Hepatocyte (in vitro differentiated cells): ENCODE measurements at regions not wholly inside any gene's neighbourhood (a gene's known extent, or its start where the extent isn't known, plus 50 kb on each side); places are given as distances from the start of the nearest gene placed in this dataset.

ENCODE experiments used
- DNase-seq: peaks from one replicate; pipeline ENCODE4 v3.0.0-alpha.2; 2016; ENCODE audit warnings: low spot score
- H2AFZ ChIP-seq: fragments of 200-600 bp; sonication (generic); 2 replicates; pipeline ENCODE4 v1.6.0; 2016; ENCODE audit warnings: antibody characterized with exemption, mild to moderate bottlenecking
- H3K27ac ChIP-seq: fragments of 200-600 bp; sonication (generic); 2 replicates; pipeline ENCODE4 v1.5.1; 2016; ENCODE audit warnings: mild to moderate bottlenecking
- H3K27me3 ChIP-seq: fragments of 200-600 bp; sonication (generic); 2 replicates; pipeline ENCODE4 v1.6.1; 2016
- H3K36me3 ChIP-seq: fragments of 200-600 bp; sonication (generic); replicated peaks from 2 replicates; pipeline ENCODE4 v1.5.1; 2016; ENCODE audit warnings: low read depth; ENCODE audit not compliant: insufficient read depth
- H3K4me1 ChIP-seq: fragments of 200-600 bp; sonication (generic); 2 replicates; pipeline ENCODE4 v1.5.1; 2016; ENCODE audit warnings: mild to moderate bottlenecking, moderate library complexity; ENCODE audit not compliant: insufficient read depth
- H3K4me2 ChIP-seq: fragments of 200-600 bp; sonication (generic); 2 replicates; pipeline ENCODE4 v1.6.0; 2016
- H3K4me3 ChIP-seq: fragments of 200-600 bp; sonication (generic); 2 replicates; pipeline ENCODE4 v1.5.1; 2016; ENCODE audit warnings: mild to moderate bottlenecking
- H3K79me2 ChIP-seq: fragments of 200-600 bp; sonication (generic); 2 replicates; pipeline ENCODE4 v1.6.0; 2017; ENCODE audit warnings: mild to moderate bottlenecking
- H3K9me2 ChIP-seq: fragments of 200-600 bp; sonication (generic); replicated peaks from 2 replicates; pipeline ENCODE4 v1.6.0; 2017; ENCODE audit warnings: mild to moderate bottlenecking; ENCODE audit not compliant: insufficient read depth
- H3K9me3 ChIP-seq: fragments of 200-600 bp; sonication (generic); 2 replicates; pipeline ENCODE4 v1.5.1; 2016; ENCODE audit warnings: low read depth, mild to moderate bottlenecking
- H4K20me1 ChIP-seq: fragments of 200-600 bp; sonication (generic); 2 replicates; pipeline ENCODE4 v1.6.0; 2016; ENCODE audit warnings: mild to moderate bottlenecking; ENCODE audit not compliant: insufficient read depth, poor library complexity, severe bottlenecking
- CTCF ChIP-seq: fragments of 200-600 bp; sonication (generic); IDR thresholded peaks from 2 replicates; pipeline ENCODE4 v1.5.1; 2016; ENCODE audit warnings: antibody characterized with exemption, mild to moderate bottlenecking; ENCODE audit not compliant: poor library complexity
- EZH2 ChIP-seq: fragments of 200-600 bp; sonication (generic); IDR thresholded peaks from 2 replicates; pipeline ENCODE4 v1.6.1; 2016; ENCODE audit warnings: antibody characterized with exemption, mild to moderate bottlenecking, borderline replicate concordance
- EZH2phosphoT487 ChIP-seq: fragments of 200-600 bp; sonication (generic); IDR thresholded peaks from one replicate; pipeline ENCODE4 v1.6.1; 2018; ENCODE audit warnings: antibody characterized with exemption, mild to moderate bottlenecking, low read depth, moderate library complexity; ENCODE audit not compliant: unreplicated experiment, severe bottlenecking
- WGBS: methylation state at CpG from one replicate; pipeline ENCODE4 v1.1.6; 2016; ENCODE audit warnings: low lambda C conversion rate; ENCODE audit errors: missing lambda C conversion rate; 5-methylcytosine and 5-hydroxymethylcytosine counted together

GRCh38 chr3:78275420-78275852 is 1235.5 kb downstream of the ROBO2 start:
- WGBS = 90% methylated on average over 3 of the region's 3 CpGs
- H3K79me2 ChIP-seq = no peaks in the 10 kb centered on the region

GRCh38 chr3:78277220-78277619 is 1237.3 kb downstream of the ROBO2 start:
- Histone ChIP-seq H3K36me3 (no peaks in the 10 kb centered on the region), H3K4me3 (no peak overlapping the region), H3K9me3 (no peaks in the 10 kb centered on the region), H3K27me3 (no peaks in the 10 kb centered on the region), H3K4me1 (no peaks in the 10 kb centered on the region), H4K20me1 (no peaks in the 10 kb centered on the region), H3K79me2 (no peaks in the 10 kb centered on the region), H3K27ac (no peak overlapping the region), H2AFZ (no peak overlapping the region), H3K4me2 (no peak overlapping the region), H3K9me2 (no peaks in the 10 kb centered on the region)
- TF ChIP-seq EZH2 (no peak), CTCF (no peak), EZH2phosphoT487 (no peak)
- DNase-seq = no peak
- 92% methylated on average over 2 of the region's 2 CpGs for WGBS

More at GRCh38 chr3:78275420-78275852, 1235.5 kb downstream of the ROBO2 start:
- Histone ChIP-seq H3K27me3 (no peaks in the 10 kb centered on the region), H3K4me1 (no peaks in the 10 kb centered on the region), H3K36me3 (no peaks in the 10 kb centered on the region), H4K20me1 (no peaks in the 10 kb centered on the region), H3K27ac (no peak overlapping the region), H3K4me3 (no peak overlapping the region), H3K4me2 (no peak overlapping the region), H3K9me2 (no peaks in the 10 kb centered on the region), H2AFZ (no peak overlapping the region), H3K9me3 (no peaks in the 10 kb centered on the region)
- TF ChIP-seq EZH2 (no peak), EZH2phosphoT487 (no peak), CTCF (no peak)
- DNase-seq = no peak

GRCh38 chr3:78277801-78278200 is 1237.9 kb downstream of the ROBO2 start:
- Histone ChIP-seq H4K20me1 (no peaks in the 10 kb centered on the region), H3K9me3 (no peaks in the 10 kb centered on the region), H3K4me3 (no peak overlapping the region), H2AFZ (no peak overlapping the region), H3K9me2 (no peaks in the 10 kb centered on the region), H3K79me2 (no peaks in the 10 kb centered on the region), H3K27me3 (no peaks in the 10 kb centered on the region), H3K4me1 (no peaks in the 10 kb centered on the region), H3K27ac (no peak overlapping the region), H3K4me2 (no peak overlapping the region), H3K36me3 (no peaks in the 10 kb centered on the region)
- no peak for DNase-seq
- TF ChIP-seq EZH2phosphoT487 = no peak
- TF ChIP-seq CTCF = no peak
- no peak for TF ChIP-seq EZH2

DNA sequence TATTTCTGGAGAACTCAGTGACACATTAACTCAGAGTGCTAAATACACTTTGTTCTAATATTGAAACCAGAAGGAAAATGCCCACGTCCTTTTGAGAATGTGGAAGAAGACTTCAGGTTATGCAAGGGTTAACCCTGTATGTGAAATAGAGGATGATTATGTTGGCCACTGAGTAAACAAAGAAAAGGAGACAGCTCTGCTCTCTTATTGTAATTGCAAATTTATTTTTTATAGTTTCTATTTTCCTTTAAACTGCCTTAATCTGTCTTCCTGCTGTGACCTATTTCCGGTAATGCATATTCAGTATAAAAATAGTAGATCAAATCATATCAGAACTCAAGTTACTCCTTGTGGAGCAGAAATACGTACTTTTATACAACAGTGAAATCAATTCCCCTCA is 1239.2 kb downstream of the ROBO2 start:
- H3K4me2 ChIP-seq = no peak overlapping the region
- WGBS = 90% methylated on average over 3 of the region's 3 CpGs
- H3K4me3 ChIP-seq = no peak overlapping the region
- H3K9me3 ChIP-seq = no peaks in the 10 kb centered on the region
- H2AFZ ChIP-seq = no peak overlapping the region
- no peak for DNase-seq
- H4K20me1 ChIP-seq = no peaks in the 10 kb centered on the region
- no peaks in the 10 kb centered on the region for H3K36me3 ChIP-seq
- no peaks in the 10 kb centered on the region for H3K9me2 ChIP-seq
- no peaks in the 10 kb centered on the region for H3K4me1 ChIP-seq
- H3K27ac ChIP-seq = no peak overlapping the region
- TF ChIP-seq CTCF (no peak), EZH2 (no peak), EZH2phosphoT487 (no peak)
- H3K79me2 ChIP-seq = no peaks in the 10 kb centered on the region
- no peaks in the 10 kb centered on the region for H3K27me3 ChIP-seq
